Progenitor cell of endocrine pancreas (in vitro differentiated cells): ENCODE measurements at regions not wholly inside any gene's neighbourhood (a gene's known extent, or its start where the extent isn't known, plus 50 kb on each side); places are given as distances from the start of the nearest gene placed in this dataset.
A peak's percentile ranks its signal among the peaks of the same experiment; 100 is the strongest.
"Not testable (repeated sequence)": the region's sequence is repeated elsewhere in the genome, so short reads cannot be mapped to it uniquely, and the experiment has no call there.

Source experiments
- DNase-seq: peaks from one replicate; pipeline ENCODE4 v3.0.0; 2021; ENCODE audit warnings: low spot score; ENCODE audit not compliant: unreplicated experiment
- H3K27ac Mint-ChIP-seq: 2 replicates; pipeline ENCODE4 v1.8.0; 2021; ENCODE audit warnings: mild to moderate bottlenecking, moderate library complexity, mixed read lengths
- H3K27me3 Mint-ChIP-seq: 2 replicates; pipeline ENCODE4 v1.8.0; 2021; ENCODE audit warnings: mixed read lengths
- H3K36me3 Mint-ChIP-seq: 2 replicates; pipeline ENCODE4 v1.8.0; 2022; ENCODE audit warnings: mixed read lengths; ENCODE audit not compliant: insufficient read depth
- H3K4me1 Mint-ChIP-seq: 2 replicates; pipeline ENCODE4 v1.8.0; 2021; ENCODE audit warnings: low read depth, mixed read lengths
- H3K4me3 Mint-ChIP-seq: 2 replicates; pipeline ENCODE4 v1.8.0; 2021; ENCODE audit warnings: low read depth, mild to moderate bottlenecking, moderate library complexity, mixed read lengths
- H3K9me3 Mint-ChIP-seq: 2 replicates; pipeline ENCODE4 v1.8.0; 2021; ENCODE audit warnings: low read depth, mixed read lengths
- CTCF ChIP-seq: fragments of 200-600 bp; sonication (generic); IDR thresholded peaks from one replicate; pipeline ENCODE4 v1.5.0; 2021; ENCODE audit warnings: antibody characterized with exemption, mild to moderate bottlenecking; ENCODE audit not compliant: unreplicated experiment

- peaks cover 15% of the 10 kb centered on the region for H3K4me1 Mint-ChIP-seq
- H3K27me3 Mint-ChIP-seq: no peaks in the 10 kb centered on the region
- no peak for DNase-seq
These were observed 157.5 kb downstream of the ZFP36L2 start for GRCh38 chr2:43068631-43069517.

GRCh38 chr2:43068041-43068533 lies 158.3 kb downstream of the ZFP36L2 start:
- Mint-ChIP-seq H3K27ac (peak overlapping the region; percentile 89), H3K4me1 (peaks cover 12% of the 10 kb centered on the region), H3K36me3 (peaks cover 2% of the 10 kb centered on the region), H3K4me3 (no peak overlapping the region), H3K27me3 (no peaks in the 10 kb centered on the region), H3K9me3 (peaks cover 3% of the 10 kb centered on the region)
- TF ChIP-seq CTCF: no peak
- no peak for DNase-seq

More at GRCh38 chr2:43068631-43069517, 157.5 kb downstream of the ZFP36L2 start:
- peaks cover 3% of the 10 kb centered on the region for H3K9me3 Mint-ChIP-seq
- H3K36me3 Mint-ChIP-seq: peaks cover 2% of the 10 kb centered on the region
- TF ChIP-seq CTCF: no peak
- H3K4me3 Mint-ChIP-seq: no peak overlapping the region
- no peak overlapping the region for H3K27ac Mint-ChIP-seq

GRCh38 chr2:43067254-43068040 lies 159.0 kb downstream of the ZFP36L2 start:
- no peaks in the 10 kb centered on the region for H3K27me3 Mint-ChIP-seq
- H3K27ac Mint-ChIP-seq: peak overlapping the region; percentile 89
- no peak for DNase-seq
- no peak overlapping the region for H3K4me3 Mint-ChIP-seq
- TF ChIP-seq CTCF: no peak
- H3K36me3 Mint-ChIP-seq: peaks cover 2% of the 10 kb centered on the region
- peaks cover 12% of the 10 kb centered on the region for H3K4me1 Mint-ChIP-seq
- peaks cover 3% of the 10 kb centered on the region for H3K9me3 Mint-ChIP-seq

GRCh38 chr2:43066541-43067253 lies 159.7 kb downstream of the ZFP36L2 start:
- not testable (repeated sequence) for H3K27me3 Mint-ChIP-seq, H3K9me3 Mint-ChIP-seq, H3K36me3 Mint-ChIP-seq, H3K4me1 Mint-ChIP-seq, DNase-seq, H3K4me3 Mint-ChIP-seq, H3K27ac Mint-ChIP-seq

GRCh38 chr2:43065871-43066270 lies 160.5 kb downstream of the ZFP36L2 start:
- Mint-ChIP-seq H3K27me3 (no peaks in the 10 kb centered on the region), H3K27ac (no peak overlapping the region), H3K36me3 (peaks cover 6% of the 10 kb centered on the region), H3K4me1 (peaks cover 3% of the 10 kb centered on the region), H3K4me3 (no peak overlapping the region), H3K9me3 (peaks cover 12% of the 10 kb centered on the region)
- no peak for TF ChIP-seq CTCF
- DNase-seq: no peak
